ENCODE measurements at regions not wholly inside any gene's neighbourhood (a gene's known extent, or its start where the extent isn't known, plus 50 kb on each side); places are given as distances from the start of the nearest gene placed in this dataset.
"Not testable (repeated sequence)": the region's sequence is repeated elsewhere in the genome, so short reads cannot be mapped to it uniquely, and the experiment has no call there.

DNA sequence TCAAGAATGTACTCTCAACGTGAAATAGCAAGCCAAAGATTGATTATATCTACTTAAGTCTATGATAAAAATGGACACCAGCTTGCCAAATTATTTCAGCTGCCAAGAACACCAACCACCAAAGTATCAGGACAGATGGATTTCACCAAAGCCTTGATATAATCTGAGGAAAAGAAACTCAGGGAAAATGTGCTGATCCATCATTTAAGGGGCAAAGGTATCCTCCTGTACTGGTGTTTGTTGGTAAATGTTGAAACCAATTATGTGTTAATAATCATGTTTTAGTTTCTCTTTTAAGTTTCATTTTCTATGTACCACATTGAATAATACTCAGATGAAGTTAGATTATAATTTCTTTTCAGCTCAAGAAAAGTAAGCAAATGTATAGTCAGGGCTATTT, 1284.3 kb upstream of the TMEM132C start:
- DNase-seq (ENCODE audit: low spot score), result no peak
- in situ Hi-C loops (cut with MboI; ENCODE audit: low pct_unique_long_range_greater_than_20kb, low sequenced_read_pairs, unreplicated experiment), result no loop called here
- TF ChIP-seq, protein P1, sequence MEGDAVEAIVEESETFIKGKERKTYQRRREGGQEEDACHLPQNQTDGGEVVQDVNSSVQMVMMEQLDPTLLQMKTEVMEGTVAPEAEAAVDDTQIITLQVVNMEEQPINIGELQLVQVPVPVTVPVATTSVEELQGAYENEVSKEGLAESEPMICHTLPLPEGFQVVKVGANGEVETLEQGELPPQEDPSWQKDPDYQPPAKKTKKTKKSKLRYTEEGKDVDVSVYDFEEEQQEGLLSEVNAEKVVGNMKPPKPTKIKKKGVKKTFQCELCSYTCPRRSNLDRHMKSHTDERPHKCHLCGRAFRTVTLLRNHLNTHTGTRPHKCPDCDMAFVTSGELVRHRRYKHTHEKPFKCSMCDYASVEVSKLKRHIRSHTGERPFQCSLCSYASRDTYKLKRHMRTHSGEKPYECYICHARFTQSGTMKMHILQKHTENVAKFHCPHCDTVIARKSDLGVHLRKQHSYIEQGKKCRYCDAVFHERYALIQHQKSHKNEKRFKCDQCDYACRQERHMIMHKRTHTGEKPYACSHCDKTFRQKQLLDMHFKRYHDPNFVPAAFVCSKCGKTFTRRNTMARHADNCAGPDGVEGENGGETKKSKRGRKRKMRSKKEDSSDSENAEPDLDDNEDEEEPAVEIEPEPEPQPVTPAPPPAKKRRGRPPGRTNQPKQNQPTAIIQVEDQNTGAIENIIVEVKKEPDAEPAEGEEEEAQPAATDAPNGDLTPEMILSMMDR (IDR thresholded peaks at IDR 0.05; ENCODE audit: extremely low read depth, insufficient read depth, missing control alignments), result no peak

DNA sequence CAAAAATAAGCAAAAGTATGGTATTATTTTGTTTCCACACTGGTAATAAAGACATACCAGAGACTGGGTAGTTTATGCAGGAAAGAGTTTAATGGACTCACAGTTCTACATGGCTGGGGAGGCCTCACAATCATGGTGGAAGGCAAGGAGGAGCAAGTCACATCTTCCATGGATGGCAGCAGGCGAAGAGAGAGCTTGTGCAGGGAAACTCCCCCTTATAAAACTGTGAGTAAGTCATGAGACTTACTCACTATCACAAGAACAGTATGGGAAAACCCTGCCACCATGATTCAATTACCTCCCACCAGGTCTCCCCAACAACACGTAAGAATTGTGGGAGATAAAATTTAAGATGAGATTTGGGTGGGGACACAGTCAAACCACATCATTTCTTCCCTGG, 1283.2 kb upstream of the TMEM132C start:
- DNase-seq (ENCODE audit: low spot score); in situ Hi-C loops (cut with MboI; ENCODE audit: low pct_unique_long_range_greater_than_20kb, low sequenced_read_pairs, unreplicated experiment): not testable (repeated sequence)

DNA sequence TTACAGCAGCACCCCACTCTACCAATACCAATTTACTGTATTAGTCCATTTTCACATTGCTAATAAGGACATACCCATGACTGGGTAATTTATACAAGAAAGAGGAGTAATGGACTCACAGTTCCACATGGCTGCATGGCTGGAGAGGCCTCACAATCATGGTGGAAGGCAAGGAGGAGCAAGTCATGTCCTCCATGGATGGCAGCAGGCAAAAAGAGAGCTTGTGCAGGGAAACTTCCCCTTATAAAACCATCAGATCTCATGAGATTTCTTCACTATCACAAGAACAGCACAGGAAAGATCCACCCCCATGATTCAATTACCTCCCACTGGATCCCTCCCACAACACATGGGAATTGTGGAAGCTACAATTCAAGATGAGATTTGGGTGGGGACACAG, 1281.3 kb upstream of the TMEM132C start:
- DNase-seq (ENCODE audit: low spot score); in situ Hi-C loops (cut with MboI; ENCODE audit: low pct_unique_long_range_greater_than_20kb, low sequenced_read_pairs, unreplicated experiment): not testable (repeated sequence)

DNA sequence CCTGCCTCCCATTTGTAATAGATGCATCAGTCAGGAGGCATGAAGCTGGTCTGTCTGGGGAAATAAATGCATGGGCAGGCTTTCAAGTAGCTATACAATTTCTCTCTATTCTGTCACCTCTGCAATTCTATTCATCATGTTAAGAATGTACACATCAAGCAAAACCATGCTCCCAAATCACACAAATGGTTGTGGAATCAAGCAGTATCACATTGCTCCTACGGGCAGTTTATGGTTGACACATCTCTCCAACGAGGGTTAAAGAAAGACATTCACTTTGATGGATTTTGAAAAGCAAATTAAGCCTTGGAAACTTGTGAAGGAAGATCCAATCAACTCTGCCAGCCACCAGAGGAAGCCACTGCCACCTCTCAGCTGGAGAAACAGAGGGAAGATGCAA, 1277.4 kb upstream of the TMEM132C start:
- in situ Hi-C loops (cut with MboI; ENCODE audit: low pct_unique_long_range_greater_than_20kb, low sequenced_read_pairs, unreplicated experiment), result no loop called here
- TF ChIP-seq, protein P1 (IDR thresholded peaks at IDR 0.05; ENCODE audit: extremely low read depth, insufficient read depth, missing control alignments), result no peak
- DNase-seq (ENCODE audit: low spot score), result no peak

DNA sequence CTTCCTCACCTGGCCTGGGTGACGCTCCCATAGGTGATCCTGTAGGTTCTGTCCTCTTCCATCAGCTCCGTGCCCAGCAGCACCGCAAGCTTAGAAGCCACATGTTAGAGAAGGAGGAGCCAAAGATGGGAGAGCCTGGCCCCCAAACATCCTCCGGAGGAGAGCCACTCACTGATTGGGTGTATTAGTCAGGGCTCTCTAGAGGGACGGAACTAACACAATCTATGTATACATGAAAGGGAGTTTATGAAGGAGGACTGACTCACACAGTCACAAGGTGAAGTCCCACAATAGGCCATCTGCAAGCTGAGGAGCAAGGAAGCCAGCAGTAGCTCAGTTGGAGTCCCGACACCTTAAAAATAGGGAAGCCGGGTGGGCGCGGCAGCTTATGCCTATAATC, 1273.1 kb upstream of the TMEM132C start:
- TF ChIP-seq, protein P1 (IDR thresholded peaks at IDR 0.05; ENCODE audit: extremely low read depth, insufficient read depth, missing control alignments), result no peak
- DNase-seq (ENCODE audit: low spot score), result no peak
- in situ Hi-C loops (cut with MboI; ENCODE audit: low pct_unique_long_range_greater_than_20kb, low sequenced_read_pairs, unreplicated experiment), result no loop called here

DNA sequence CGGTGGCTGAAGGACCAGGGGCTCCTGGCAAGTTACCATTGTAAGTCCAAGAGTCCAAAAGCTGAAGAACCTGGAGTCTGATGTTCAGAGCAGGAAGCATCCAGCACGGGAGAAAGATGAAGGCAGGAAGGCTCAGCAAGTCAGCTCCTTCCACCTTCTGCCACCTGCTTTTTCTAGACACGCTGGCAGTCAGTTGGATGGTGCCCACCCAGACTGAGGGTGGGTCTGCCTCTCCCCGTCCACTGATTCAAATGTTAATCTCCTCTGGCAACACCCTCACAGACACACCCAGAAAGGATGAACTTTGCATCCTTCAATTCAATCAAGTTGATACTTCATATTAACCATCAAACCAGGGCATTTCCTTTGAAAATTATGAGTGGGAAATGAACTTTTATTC, 1272.4 kb upstream of the TMEM132C start:
- TF ChIP-seq, protein P1 (IDR thresholded peaks at IDR 0.05; ENCODE audit: extremely low read depth, insufficient read depth, missing control alignments), result no peak
- in situ Hi-C loops (cut with MboI; ENCODE audit: low pct_unique_long_range_greater_than_20kb, low sequenced_read_pairs, unreplicated experiment), result no loop called here
- no peak for DNase-seq (ENCODE audit: low spot score)

DNA sequence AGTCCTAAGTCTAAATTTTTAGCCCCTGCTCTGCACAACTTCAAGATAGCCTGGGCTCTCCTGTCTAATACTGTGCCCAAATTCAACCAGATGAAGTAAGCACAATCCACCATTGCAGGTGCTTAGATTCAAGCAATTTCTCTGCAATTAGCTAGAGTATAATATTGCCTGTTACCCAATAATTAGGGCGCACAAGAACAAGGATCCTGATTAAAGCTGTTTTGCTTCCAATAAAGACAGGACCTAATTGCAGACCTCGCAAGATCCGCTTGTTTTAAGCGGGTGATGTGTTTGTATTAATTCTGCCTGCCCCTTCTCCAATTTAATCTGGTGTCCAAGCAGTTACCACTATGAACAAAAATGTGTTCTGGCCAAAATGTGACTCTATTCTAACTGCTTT, 1268.9 kb upstream of the TMEM132C start:
- in situ Hi-C loops (cut with MboI; ENCODE audit: low pct_unique_long_range_greater_than_20kb, low sequenced_read_pairs, unreplicated experiment), result no loop called here
- DNase-seq (ENCODE audit: low spot score), result no peak
- TF ChIP-seq, protein P1 (IDR thresholded peaks at IDR 0.05; ENCODE audit: extremely low read depth, insufficient read depth, missing control alignments), result no peak

DNA sequence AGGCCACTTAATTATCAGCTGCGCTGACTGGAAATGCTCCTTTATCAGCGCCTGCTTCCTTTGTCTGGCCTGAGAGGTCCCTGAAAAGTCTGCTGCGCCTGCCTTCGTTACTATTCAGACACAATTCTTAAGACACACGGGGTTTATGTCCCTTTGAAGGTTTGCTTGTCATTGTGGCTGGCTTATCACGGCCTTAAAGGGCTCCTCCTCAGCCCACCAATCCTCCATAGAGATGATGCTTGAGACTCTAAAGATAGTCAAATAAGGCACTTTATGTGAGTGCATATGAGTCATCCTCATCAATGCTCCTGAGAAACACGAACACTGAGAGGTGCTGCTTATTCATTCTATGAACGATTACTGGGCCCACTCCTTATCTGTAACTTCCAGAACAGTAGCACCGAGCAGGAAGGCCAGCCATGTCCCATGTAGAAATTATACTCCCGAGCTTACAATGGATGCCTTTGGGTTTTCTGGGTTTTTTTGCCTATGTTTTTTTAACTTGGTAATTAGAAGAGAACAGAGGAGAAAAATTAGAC, 1268.2 kb upstream of the TMEM132C start:
- in situ Hi-C loops (cut with MboI; ENCODE audit: low pct_unique_long_range_greater_than_20kb, low sequenced_read_pairs, unreplicated experiment), result no loop called here
- TF ChIP-seq, protein P1 (IDR thresholded peaks at IDR 0.05; ENCODE audit: extremely low read depth, insufficient read depth, missing control alignments), result no peak
- no peak for DNase-seq (ENCODE audit: low spot score)

Data from GM13977 (cell line).